GM13977 (cell line): ENCODE measurements at regions not wholly inside any gene's neighbourhood (a gene's known extent, or its start where the extent isn't known, plus 50 kb on each side); places are given as distances from the start of the nearest gene placed in this dataset.

Experiments
- DNase-seq: peaks from one replicate; pipeline ENCODE4 v3.0.0; 2012; ENCODE audit warnings: low spot score
- CTCF ChIP-seq: IDR thresholded peaks from 2 replicates; pipeline ENCODE4 v1.5.1; 2012; ENCODE audit warnings: mild to moderate bottlenecking, control low read depth; ENCODE audit not compliant: insufficient read depth; ENCODE audit errors: extremely low read depth, missing control alignments
- in situ Hi-C: fragments of 300-500 bp; cut with MboI; formaldehyde crosslinking; loops from one replicate; pipeline ENCODE4 v1.12.0; 2022; ENCODE audit warnings: low sequenced_read_pairs, low pct_unique_long_range_greater_than_20kb, mixed read lengths, inconsistent platforms; ENCODE audit not compliant: unreplicated experiment

- in situ Hi-C loops, result no loop called here
- no peak for TF ChIP-seq CTCF
- no peak for DNase-seq
Observed at GRCh38 chr6:77313595-77313994, 149.7 kb downstream of the HTR1B start.

GRCh38 chr6:77299931-77300330, 163.4 kb downstream of the HTR1B start:
- in situ Hi-C loops, result no loop called here
- DNase-seq, result no peak
- TF ChIP-seq CTCF, result no peak

GRCh38 chr6:77298283-77298682, 165.0 kb downstream of the HTR1B start:
- no peak for TF ChIP-seq CTCF
- in situ Hi-C loops, result no loop called here
- no peak for DNase-seq

- DNase-seq, result no peak
- in situ Hi-C loops, result no loop called here
- TF ChIP-seq CTCF, result no peak
Observed at GRCh38 chr6:77292564-77293546, 170.4 kb downstream of the HTR1B start.

GRCh38 chr6:77290798-77291197, 172.5 kb downstream of the HTR1B start:
- no peak for TF ChIP-seq CTCF
- in situ Hi-C loops, result no loop called here

GRCh38 chr6:77286541-77286940, 176.8 kb downstream of the HTR1B start:
- no peak for DNase-seq
- no peak for TF ChIP-seq CTCF
- in situ Hi-C loops, result no loop called here

More at GRCh38 chr6:77290798-77291197, 172.5 kb downstream of the HTR1B start:
- DNase-seq, result no peak
